Kidney epithelial cell (primary cell): ENCODE measurements at regions not wholly inside any gene's neighbourhood (a gene's known extent, or its start where the extent isn't known, plus 50 kb on each side); places are given as distances from the start of the nearest gene placed in this dataset.

Experiments
- DNase-seq: peaks from one replicate; pipeline ENCODE4 v3.0.0-alpha.2; 2010; ENCODE audit warnings: low read depth
- H3K27me3 ChIP-seq: 2 replicates; pipeline ENCODE4 v1.6.0; 2011; ENCODE audit warnings: low read length; ENCODE audit not compliant: control insufficient read depth, insufficient read depth
- H3K36me3 ChIP-seq: 2 replicates; pipeline ENCODE4 v1.5.1; 2011; ENCODE audit warnings: low read length; ENCODE audit not compliant: control insufficient read depth, insufficient read depth
- H3K4me3 ChIP-seq: 2 replicates; pipeline ENCODE4 v1.5.1; 2011; ENCODE audit warnings: low read depth, mild to moderate bottlenecking, control low read depth, low read length
- CTCF ChIP-seq: IDR thresholded peaks from 2 replicates; pipeline ENCODE4 v1.5.1; 2011; ENCODE audit warnings: mild to moderate bottlenecking, moderate library complexity, low read length, control low read depth, inconsistent platforms; ENCODE audit not compliant: insufficient read depth, poor library complexity, severe bottlenecking

- Histone ChIP-seq H3K36me3 (no peaks in the 10 kb centered on the region), H3K27me3 (no peaks in the 10 kb centered on the region), H3K4me3 (no peak overlapping the region)
- no peak for TF ChIP-seq CTCF
- no peak for DNase-seq
These were observed 103.9 kb upstream of the PAQR3 start for GRCh38 chr4:79043138-79043537.

GRCh38 chr4:79042079-79042674 lies 102.9 kb upstream of the PAQR3 start:
- Histone ChIP-seq H3K4me3 (no peak overlapping the region), H3K36me3 (no peaks in the 10 kb centered on the region), H3K27me3 (no peaks in the 10 kb centered on the region)
- TF ChIP-seq CTCF, result peak; percentile 57
- no peak for DNase-seq

- DNase-seq, result no peak
- Histone ChIP-seq H3K4me3 (no peak overlapping the region), H3K36me3 (no peaks in the 10 kb centered on the region), H3K27me3 (no peaks in the 10 kb centered on the region)
- TF ChIP-seq CTCF, result no peak
These were observed 95.3 kb upstream of the PAQR3 start for GRCh38 chr4:79034544-79034943.

- H3K27me3 ChIP-seq, result no peaks in the 10 kb centered on the region
- TF ChIP-seq CTCF, result no peak
- no peak for DNase-seq
- H3K36me3 ChIP-seq, result no peaks in the 10 kb centered on the region
- H3K4me3 ChIP-seq, result no peak overlapping the region
These were observed 91.7 kb upstream of the PAQR3 start for GRCh38 chr4:79030973-79031372.

GRCh38 chr4:79027656-79028055 lies 88.4 kb upstream of the PAQR3 start:
- Histone ChIP-seq H3K4me3 (no peak overlapping the region), H3K36me3 (no peaks in the 10 kb centered on the region), H3K27me3 (no peaks in the 10 kb centered on the region)
- DNase-seq, result no peak
- no peak for TF ChIP-seq CTCF

GRCh38 chr4:79025170-79025569 lies 85.9 kb upstream of the PAQR3 start:
- no peaks in the 10 kb centered on the region for H3K36me3 ChIP-seq
- no peak for TF ChIP-seq CTCF
- no peak for DNase-seq
- no peak overlapping the region for H3K4me3 ChIP-seq
- no peaks in the 10 kb centered on the region for H3K27me3 ChIP-seq
